Activated B cell treated with CpG ODN at 0.5 μM for 24 hours (primary cell): ENCODE measurements at regions not wholly inside any gene's neighbourhood (a gene's known extent, or its start where the extent isn't known, plus 50 kb on each side); places are given as distances from the start of the nearest gene placed in this dataset.

Experiments
- ATAC-seq: fragments of 200-7000 bp; cut with Tn5 transposase; one replicate; pipeline ENCODE4 v1.10.0; 2021; ENCODE audit warnings: low read depth, mild to moderate bottlenecking, moderate library complexity
- CTCF ChIA-PET: fragments of 350-600 bp; sonication (Branson Sonifier 250); formaldehyde crosslinking; loops from one replicate; lab custom pipeline; 2021; ENCODE audit warnings: antibody characterized with exemption; lab: Charles Lee
- POLR2A ChIA-PET: fragments of 350-600 bp; sonication (Branson Sonifier 250); formaldehyde crosslinking; loops from one replicate; lab custom pipeline; 2021; ENCODE audit warnings: antibody characterized with exemption; lab: Charles Lee
- DNase-seq: peaks from one replicate; pipeline ENCODE4 v3.0.0; 2022
- H3K27ac Mint-ChIP-seq: one replicate; pipeline ENCODE4 v1.8.0; 2020; ENCODE audit warnings: mixed read lengths
- H3K27me3 Mint-ChIP-seq: one replicate; pipeline ENCODE4 v1.8.0; 2021; ENCODE audit warnings: mixed read lengths
- H3K36me3 Mint-ChIP-seq: one replicate; pipeline ENCODE4 v1.8.0; 2021; ENCODE audit warnings: low read depth, mixed read lengths
- H3K4me1 Mint-ChIP-seq: one replicate; pipeline ENCODE4 v1.8.0; 2021; ENCODE audit warnings: mixed read lengths
- H3K4me3 Mint-ChIP-seq: one replicate; pipeline ENCODE4 v1.8.0; 2020; ENCODE audit warnings: mild to moderate bottlenecking, mixed read lengths
- H3K9me3 Mint-ChIP-seq: one replicate; pipeline ENCODE4 v1.8.0; 2020; ENCODE audit warnings: mixed read lengths
- CTCF ChIP-seq: fragments of 200-600 bp; IDR thresholded peaks from one replicate; pipeline ENCODE4 v1.8.0; 2022; ENCODE audit warnings: antibody characterized with exemption, mild to moderate bottlenecking
- intact Hi-C: fragments of 100-400 bp; cut with micrococcal nuclease; formaldehyde crosslinking; loops from one replicate; pipeline ENCODE4 v1.15.1; 2024

GRCh38 chr18:42654556-42654955 lies 460.9 kb downstream of the RIT2 start:
- H3K27ac Mint-ChIP-seq, result no peak overlapping the region
- intact Hi-C loops, result no loop called here
- CTCF ChIA-PET, result no interaction called here
- POLR2A ChIA-PET, result no interaction called here
- ATAC-seq (no peak), DNase-seq (no peak)
- no peaks in the 10 kb centered on the region for H3K36me3 Mint-ChIP-seq
- TF ChIP-seq CTCF, result no peak
- H3K27me3 Mint-ChIP-seq, result no peaks in the 10 kb centered on the region
- H3K4me3 Mint-ChIP-seq, result no peak overlapping the region
- no peaks in the 10 kb centered on the region for H3K4me1 Mint-ChIP-seq
- peaks cover 5% of the 10 kb centered on the region for H3K9me3 Mint-ChIP-seq

- DNase-seq, result no peak
- no peaks in the 10 kb centered on the region for H3K36me3 Mint-ChIP-seq
- ChIA-PET POLR2A (no interaction called here), CTCF (no interaction called here)
- no peak overlapping the region for H3K4me3 Mint-ChIP-seq
- no peak overlapping the region for H3K27ac Mint-ChIP-seq
- ATAC-seq, result no peak
- intact Hi-C loops, result no loop called here
- TF ChIP-seq CTCF, result no peak
- no peaks in the 10 kb centered on the region for H3K4me1 Mint-ChIP-seq
- peaks cover 3% of the 10 kb centered on the region for H3K9me3 Mint-ChIP-seq
- no peaks in the 10 kb centered on the region for H3K27me3 Mint-ChIP-seq
Measured at GRCh38 chr18:42657551-42657950, 457.9 kb downstream of the RIT2 start.

GRCh38 chr18:42658171-42658570 lies 457.3 kb downstream of the RIT2 start:
- no peak for TF ChIP-seq CTCF
- POLR2A ChIA-PET, result no interaction called here
- CTCF ChIA-PET, result no interaction called here

GRCh38 chr18:42659187-42659586 lies 456.3 kb downstream of the RIT2 start:
- Mint-ChIP-seq H3K36me3 (no peaks in the 10 kb centered on the region), H3K27ac (no peak overlapping the region), H3K9me3 (no peaks in the 10 kb centered on the region), H3K4me3 (no peak overlapping the region), H3K4me1 (no peaks in the 10 kb centered on the region), H3K27me3 (no peaks in the 10 kb centered on the region)
- intact Hi-C loops, result no loop called here
- ChIA-PET CTCF (no interaction called here), POLR2A (no interaction called here)
- TF ChIP-seq CTCF, result no peak
- no peak for ATAC-seq
- no peak for DNase-seq

More at GRCh38 chr18:42658171-42658570, 457.3 kb downstream of the RIT2 start:
- Mint-ChIP-seq H3K27ac (no peak overlapping the region), H3K9me3 (no peaks in the 10 kb centered on the region), H3K4me1 (no peaks in the 10 kb centered on the region), H3K27me3 (no peaks in the 10 kb centered on the region), H3K4me3 (no peak overlapping the region), H3K36me3 (no peaks in the 10 kb centered on the region)
- ATAC-seq (no peak), DNase-seq (no peak)
- intact Hi-C loops, result no loop called here

GRCh38 chr18:42670860-42671259 lies 444.6 kb downstream of the RIT2 start:
- H3K27ac Mint-ChIP-seq, result no peak overlapping the region
- ChIA-PET POLR2A (no interaction called here), CTCF (no interaction called here)
- TF ChIP-seq CTCF, result no peak
- ATAC-seq (no peak), DNase-seq (no peak)
- intact Hi-C loops, result no loop called here
- no peaks in the 10 kb centered on the region for H3K36me3 Mint-ChIP-seq
- H3K9me3 Mint-ChIP-seq, result peaks cover 5% of the 10 kb centered on the region
- no peaks in the 10 kb centered on the region for H3K4me1 Mint-ChIP-seq
- no peaks in the 10 kb centered on the region for H3K27me3 Mint-ChIP-seq
- no peak overlapping the region for H3K4me3 Mint-ChIP-seq
